HCT116 (cell line): ENCODE measurements at regions not wholly inside any gene's neighbourhood (a gene's known extent, or its start where the extent isn't known, plus 50 kb on each side); places are given as distances from the start of the nearest gene placed in this dataset.

Experiments
- ATAC-seq: fragments of 200-7000 bp; cut with Tn5 transposase; 2 replicates; pipeline ENCODE4 v1.9.1; 2020; ENCODE audit warnings: mild to moderate bottlenecking, moderate library complexity
- BruUV-seq: library from RNA; stranded (reverse); fragments of 400-500 nt; replicated peaks from 2 replicates; lab custom pipeline; 2021; lab: Mats Ljungman, UMichigan
- CTCF ChIA-PET: fragments of 300-600 bp; sonication (Branson Sonifier 250); formaldehyde crosslinking; loops from one replicate; lab custom pipeline; 2021; ENCODE audit warnings: antibody characterized with exemption; lab: Charles Lee
- POLR2A ChIA-PET: fragments of 300-600, 350-600 bp; sonication (Branson Sonifier 250); formaldehyde crosslinking; loops from one replicate; lab custom pipeline; 2021; ENCODE audit warnings: antibody characterized with exemption; lab: Charles Lee
- RAD21 ChIA-PET, 2 experiments: fragments of 300-600 bp; sonication (Branson Sonifier 250); formaldehyde crosslinking; loops; one replicate each; lab custom pipeline; 2023; ENCODE audit warnings: low total read pairs in 2 of 2; ENCODE audit not compliant: uncharacterized antibody in 2 of 2, unreplicated experiment in 2 of 2, low non-redundant PET in 1 of 2; lab: Charles Lee
- DNase-seq: peaks from one replicate; pipeline ENCODE4 v3.0.0-alpha.2; 2010; ENCODE audit warnings: low read depth, low spot score
- H2AFZ ChIP-seq: fragments of 200-600 bp; shearing (Covaris generic), sonication (generic); 2 replicates; pipeline ENCODE4 v1.6.1; 2017; ENCODE audit warnings: low read depth, mixed run types, mixed read lengths, antibody characterized with exemption, low read length; ENCODE audit not compliant: poor library complexity, severe bottlenecking
- H3K27ac ChIP-seq: 2 replicates; pipeline ENCODE4 v1.5.1; 2012; ENCODE audit warnings: low read depth, low read length
- H3K27me3 ChIP-seq: fragments of 200-600 bp; sonication (generic); 2 replicates; pipeline ENCODE4 v1.6.1; 2016; ENCODE audit warnings: mixed run types, low read length, mixed read lengths; ENCODE audit not compliant: insufficient read depth
- H3K36me3 ChIP-seq, 2 experiments: fragments of 200-500 bp in 1 of 2; fragments of 200-600 bp in 1 of 2; sonication (Bioruptor generic) in 1 of 2; sonication (generic) in 1 of 2; 2 replicates each; pipeline versions ENCODE4 v1.5.1 to v1.6.1; 2014 to 2016; ENCODE audit warnings: low read length in 2 of 2, inconsistent platforms in 1 of 2, mixed read lengths in 1 of 2, mixed run types in 1 of 2; ENCODE audit not compliant: insufficient read depth in 2 of 2, control insufficient read depth in 1 of 2
- H3K4me1 ChIP-seq, 2 experiments: fragments of 200-600 bp in 1 of 2; sonication (generic) in 1 of 2; 2 replicates each; pipeline versions ENCODE4 v1.5.1 to v1.6.1; 2012 to 2017; ENCODE audit warnings: low read length in 2 of 2, inconsistent platforms in 1 of 2, mild to moderate bottlenecking in 1 of 2, mixed read lengths in 1 of 2, mixed run types in 1 of 2, moderate library complexity in 1 of 2; ENCODE audit not compliant: insufficient read depth in 2 of 2, control insufficient read depth in 1 of 2
- H3K4me2 ChIP-seq: fragments of 200-600 bp; sonication (generic); 2 replicates; pipeline ENCODE4 v1.6.1; 2017; ENCODE audit warnings: mixed run types, low read length, mixed read lengths
- H3K4me3 ChIP-seq, 2 experiments: fragments of 200-600 bp in 1 of 2; sonication (generic) in 1 of 2; replicated peaks in 1 of 2; 2 replicates each; pipeline ENCODE4 v1.5.1; 2011 to 2016; ENCODE audit warnings: low read length in 2 of 2, control low read depth in 1 of 2, low read depth in 1 of 2, mild to moderate bottlenecking in 1 of 2, mixed read lengths in 1 of 2, mixed run types in 1 of 2
- H3K79me2 ChIP-seq: fragments of 200-600 bp; sonication (generic); 2 replicates; pipeline ENCODE4 v1.6.1; 2017; ENCODE audit warnings: mild to moderate bottlenecking, mixed run types, low read length, moderate library complexity, mixed read lengths; ENCODE audit not compliant: insufficient read depth
- H3K9ac ChIP-seq: fragments of 200-600 bp; sonication (generic); 2 replicates; pipeline ENCODE4 v1.6.1; 2016; ENCODE audit warnings: low read length, mixed read lengths
- H3K9me2 ChIP-seq: fragments of 200-600 bp; sonication (generic), shearing (Covaris generic); 2 replicates; pipeline ENCODE4 v1.6.1; 2017; ENCODE audit warnings: mixed run types, mild to moderate bottlenecking, moderate library complexity; ENCODE audit not compliant: insufficient read depth
- H3K9me3 ChIP-seq, 2 experiments: fragments of 200-500 bp in 1 of 2; fragments of 200-600 bp in 1 of 2; sonication (Bioruptor generic) in 1 of 2; sonication (generic) in 1 of 2; 2 replicates each; pipeline ENCODE4 v1.6.1; 2014 to 2017; ENCODE audit warnings: low read length in 2 of 2, mixed read lengths in 2 of 2, inconsistent platforms in 1 of 2, low read depth in 1 of 2, mild to moderate bottlenecking in 1 of 2, mixed run types in 1 of 2, moderate library complexity in 1 of 2; ENCODE audit not compliant: control insufficient read depth in 1 of 2, insufficient read depth in 1 of 2
- H4K20me1 ChIP-seq: fragments of 200-600 bp; sonication (generic), shearing (Covaris generic); 2 replicates; pipeline ENCODE4 v1.6.1; 2017; ENCODE audit warnings: mixed run types, mild to moderate bottlenecking, moderate library complexity; ENCODE audit not compliant: insufficient read depth
- CBX3 ChIP-seq: IDR thresholded peaks from 2 replicates; pipeline ENCODE4 v1.6.1; 2012; ENCODE audit warnings: low read depth
- EGR1 ChIP-seq: IDR thresholded peaks from 2 replicates; pipeline ENCODE4 v1.6.1; 2012; ENCODE audit warnings: low read depth
- ELF1 ChIP-seq: IDR thresholded peaks from 2 replicates; pipeline ENCODE4 v1.6.1; 2012; ENCODE audit warnings: low read depth, borderline replicate concordance
- FOSL1 ChIP-seq: IDR thresholded peaks from 2 replicates; pipeline ENCODE4 v1.6.1; 2012; ENCODE audit warnings: low read depth
- JUND ChIP-seq: IDR thresholded peaks from 2 replicates; pipeline ENCODE4 v1.6.1; 2012
- POLR2A ChIP-seq: IDR thresholded peaks from 2 replicates; pipeline ENCODE4 v1.7.0; 2011; ENCODE audit warnings: borderline replicate concordance; ENCODE audit not compliant: insufficient read depth, insufficient read length; ENCODE audit errors: extremely low read depth
- POLR2AphosphoS5 ChIP-seq: IDR thresholded peaks from 2 replicates; pipeline ENCODE4 v1.6.1; 2011; ENCODE audit warnings: mild to moderate bottlenecking, low read depth, low read length, moderate library complexity
- SIN3A ChIP-seq: IDR thresholded peaks from 2 replicates; pipeline ENCODE4 v1.6.1; 2012; ENCODE audit warnings: low read depth
- SP1 ChIP-seq: IDR thresholded peaks from 2 replicates; pipeline ENCODE4 v1.6.1; 2012; ENCODE audit warnings: low read depth
- SRF ChIP-seq: IDR thresholded peaks from 2 replicates; pipeline ENCODE4 v1.6.1; 2012; ENCODE audit warnings: low read depth
- TCF7L2 ChIP-seq: IDR thresholded peaks from 2 replicates; pipeline ENCODE4 v1.7.0; 2011; ENCODE audit warnings: borderline replicate concordance, inconsistent platforms; ENCODE audit not compliant: insufficient read depth, insufficient read length; ENCODE audit errors: extremely low read depth
- YY1 ChIP-seq: IDR thresholded peaks from 2 replicates; pipeline ENCODE4 v1.6.1; 2011; ENCODE audit warnings: low read length, low read depth, moderate library complexity, mild to moderate bottlenecking; ENCODE audit not compliant: insufficient replicate concordance; ENCODE audit errors: extremely low read depth
- ZFX ChIP-seq: fragments of 450-650 bp; IDR thresholded peaks from 2 replicates; pipeline ENCODE4 v1.6.1; 2017
- intact Hi-C: fragments of 100-400 bp; cut with micrococcal nuclease; formaldehyde crosslinking; loops from 2 replicates; pipeline ENCODE4 v1.10.0; 2022
- TF ChIP-seq, protein P1 (sequence below): IDR thresholded peaks from 2 replicates; pipeline ENCODE4 v1.6.1; 2011; ENCODE audit warnings: mild to moderate bottlenecking, low read length, moderate library complexity; ENCODE audit not compliant: insufficient replicate concordance; ENCODE audit errors: extremely low read depth
- TF ChIP-seq, protein P2 (sequence below): IDR thresholded peaks from 2 replicates; pipeline ENCODE4 v1.6.1; 2012
- TF ChIP-seq, protein P3 (sequence below), 3 experiments: fragments of 200-600 bp in 1 of 3; sonication (generic) in 1 of 3; IDR thresholded peaks in 2 of 3; conservative IDR thresholded peaks in 1 of 3; 2 replicates each; pipeline ENCODE4 v1.5.1; 2012 to 2017; ENCODE audit warnings: low read depth in 2 of 3, low read length in 2 of 3, antibody characterized with exemption in 1 of 3, borderline replicate concordance in 1 of 3, control low read depth in 1 of 3, mild to moderate bottlenecking in 1 of 3, mixed read lengths in 1 of 3, mixed run types in 1 of 3, moderate library complexity in 1 of 3; ENCODE audit not compliant: insufficient read depth in 1 of 3

DNA sequence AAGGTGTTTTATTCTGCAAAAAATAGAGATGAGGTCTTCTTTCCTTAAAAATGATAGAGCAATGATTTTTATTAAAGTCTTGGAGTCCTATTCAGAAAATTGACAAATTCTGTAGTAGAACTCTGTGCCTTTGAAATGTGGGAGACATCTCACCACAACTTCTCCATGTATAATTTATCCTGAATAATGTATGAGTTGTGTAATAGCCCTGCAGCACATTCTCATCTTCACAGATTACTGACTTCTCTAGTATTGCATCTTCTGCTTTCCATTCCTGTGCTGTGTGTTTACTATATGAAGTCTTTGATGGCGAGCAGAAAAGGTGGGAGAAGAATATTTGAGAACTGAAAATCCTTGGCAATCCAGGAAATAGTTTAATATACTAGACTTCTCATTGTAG, 255.6 kb downstream of the TTC6 start:
- no peak overlapping the region for H3K4me3 ChIP-seq
- no peak overlapping the region for H3K4me2 ChIP-seq
- POLR2A ChIA-PET: no interaction called here
- DNase-seq (no peak), ATAC-seq (no peak)
- H3K4me1 ChIP-seq: no peaks in the 10 kb centered on the region
- no TSS peak for BruUV-seq
- no peaks in the 10 kb centered on the region for H3K36me3 ChIP-seq
- H3K79me2 ChIP-seq: no peaks in the 10 kb centered on the region
- H3K9me3 ChIP-seq: no peaks in the 10 kb centered on the region
- intact Hi-C loops: no loop called here
- RAD21 ChIA-PET: no interaction called here
- CTCF ChIA-PET: no interaction called here
- H3K9me2 ChIP-seq: no peaks in the 10 kb centered on the region
- no peak overlapping the region for H2AFZ ChIP-seq
- TF ChIP-seq SP1: no peak
- no peak for TF ChIP-seq ZFX
- TF ChIP-seq POLR2AphosphoS5: no peak
- TF ChIP-seq FOSL1: no peak
- no peak for TF ChIP-seq EGR1
- TF ChIP-seq, protein P1, sequence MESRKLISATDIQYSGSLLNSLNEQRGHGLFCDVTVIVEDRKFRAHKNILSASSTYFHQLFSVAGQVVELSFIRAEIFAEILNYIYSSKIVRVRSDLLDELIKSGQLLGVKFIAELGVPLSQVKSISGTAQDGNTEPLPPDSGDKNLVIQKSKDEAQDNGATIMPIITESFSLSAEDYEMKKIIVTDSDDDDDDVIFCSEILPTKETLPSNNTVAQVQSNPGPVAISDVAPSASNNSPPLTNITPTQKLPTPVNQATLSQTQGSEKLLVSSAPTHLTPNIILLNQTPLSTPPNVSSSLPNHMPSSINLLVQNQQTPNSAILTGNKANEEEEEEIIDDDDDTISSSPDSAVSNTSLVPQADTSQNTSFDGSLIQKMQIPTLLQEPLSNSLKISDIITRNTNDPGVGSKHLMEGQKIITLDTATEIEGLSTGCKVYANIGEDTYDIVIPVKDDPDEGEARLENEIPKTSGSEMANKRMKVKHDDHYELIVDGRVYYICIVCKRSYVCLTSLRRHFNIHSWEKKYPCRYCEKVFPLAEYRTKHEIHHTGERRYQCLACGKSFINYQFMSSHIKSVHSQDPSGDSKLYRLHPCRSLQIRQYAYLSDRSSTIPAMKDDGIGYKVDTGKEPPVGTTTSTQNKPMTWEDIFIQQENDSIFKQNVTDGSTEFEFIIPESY: no peak
- TF ChIP-seq, protein P2, sequence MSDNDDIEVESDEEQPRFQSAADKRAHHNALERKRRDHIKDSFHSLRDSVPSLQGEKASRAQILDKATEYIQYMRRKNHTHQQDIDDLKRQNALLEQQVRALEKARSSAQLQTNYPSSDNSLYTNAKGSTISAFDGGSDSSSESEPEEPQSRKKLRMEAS: no peak
- no peak for TF ChIP-seq TCF7L2
- no peak for TF ChIP-seq JUND
- no peak for TF ChIP-seq ELF1
- no peak for TF ChIP-seq CBX3
- TF ChIP-seq, protein P3, sequence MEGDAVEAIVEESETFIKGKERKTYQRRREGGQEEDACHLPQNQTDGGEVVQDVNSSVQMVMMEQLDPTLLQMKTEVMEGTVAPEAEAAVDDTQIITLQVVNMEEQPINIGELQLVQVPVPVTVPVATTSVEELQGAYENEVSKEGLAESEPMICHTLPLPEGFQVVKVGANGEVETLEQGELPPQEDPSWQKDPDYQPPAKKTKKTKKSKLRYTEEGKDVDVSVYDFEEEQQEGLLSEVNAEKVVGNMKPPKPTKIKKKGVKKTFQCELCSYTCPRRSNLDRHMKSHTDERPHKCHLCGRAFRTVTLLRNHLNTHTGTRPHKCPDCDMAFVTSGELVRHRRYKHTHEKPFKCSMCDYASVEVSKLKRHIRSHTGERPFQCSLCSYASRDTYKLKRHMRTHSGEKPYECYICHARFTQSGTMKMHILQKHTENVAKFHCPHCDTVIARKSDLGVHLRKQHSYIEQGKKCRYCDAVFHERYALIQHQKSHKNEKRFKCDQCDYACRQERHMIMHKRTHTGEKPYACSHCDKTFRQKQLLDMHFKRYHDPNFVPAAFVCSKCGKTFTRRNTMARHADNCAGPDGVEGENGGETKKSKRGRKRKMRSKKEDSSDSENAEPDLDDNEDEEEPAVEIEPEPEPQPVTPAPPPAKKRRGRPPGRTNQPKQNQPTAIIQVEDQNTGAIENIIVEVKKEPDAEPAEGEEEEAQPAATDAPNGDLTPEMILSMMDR (IDR thresholded peaks at IDR 0.05 in 2 of 3, conservative IDR thresholded peaks at IDR 0.05 in 1 of 3; ENCODE audit: borderline replicate concordance in 1 of 3, insufficient read depth in 1 of 3, low read depth in 2 of 3, low read length in 2 of 3): no peak
- no peak for TF ChIP-seq SIN3A
- no peak for TF ChIP-seq SRF
- TF ChIP-seq YY1: no peak
- TF ChIP-seq POLR2A: no peak
- no peak overlapping the region for H3K27ac ChIP-seq
- no peaks in the 10 kb centered on the region for H4K20me1 ChIP-seq
- no peaks in the 10 kb centered on the region for H3K27me3 ChIP-seq
- no peak overlapping the region for H3K9ac ChIP-seq
